Gastrocnemius medialis (tissue), 4 donors: ENCODE measurements at regions not wholly inside any gene's neighbourhood (a gene's known extent, or its start where the extent isn't known, plus 50 kb on each side); places are given as distances from the start of the nearest gene placed in this dataset.

Experiments used
- ATAC-seq, 2 donors: fragments of 150-250 bp; one replicate each; pipeline ENCODE4 v1.9.1; 2016
- DNase-seq, 2 donors: peaks; one replicate each; pipeline ENCODE4 v3.0.0-alpha.2; 2019
- H3K27ac ChIP-seq, 4 donors: fragments of 200-600 bp; sonication (generic); 1 replicate in 1 of 4; 2 replicates in 3 of 4; pipeline ENCODE4 v1.5.1; 2016 to 2018; ENCODE audit warnings: mild to moderate bottlenecking in 2 of 4, moderate library complexity in 1 of 4
- H3K27me3 ChIP-seq, 3 donors: fragments of 200-600 bp; sonication (generic) in 2 of 3; 1 replicate in 1 of 3; 2 replicates in 2 of 3; pipeline versions ENCODE4 v1.5.1 to v1.6.0; 2016 to 2019; ENCODE audit warnings: mild to moderate bottlenecking in 1 of 3, moderate library complexity in 1 of 3
- H3K36me3 ChIP-seq, 2 donors: fragments of 200-600 bp; sonication (generic) in 1 of 2; one replicate each; pipeline ENCODE4 v1.5.1; 2017 to 2018
- H3K4me1 ChIP-seq, 2 donors: fragments of 200-600 bp; sonication (generic) in 1 of 2; one replicate each; pipeline ENCODE4 v1.5.1; 2016 to 2017; ENCODE audit warnings: mild to moderate bottlenecking in 2 of 2
- H3K4me3 ChIP-seq, 4 donors: fragments of 200-600 bp; sonication (generic) in 3 of 4; 1 replicate in 1 of 4; 2 replicates in 3 of 4; pipeline ENCODE4 v1.5.1; 2016 to 2019; ENCODE audit warnings: mild to moderate bottlenecking in 2 of 4
- H3K9me3 ChIP-seq, 3 donors: fragments of 200-600 bp; sonication (generic) in 2 of 3; 1 replicate in 1 of 3; 2 replicates in 2 of 3; pipeline ENCODE4 v1.5.1; 2016 to 2019
- CTCF ChIP-seq, 5 experiments: fragments of 450-650 bp in 3 of 5; fragments of 200-600 bp in 2 of 5; sonication (generic) in 2 of 5; IDR thresholded peaks in 4 of 5; conservative IDR thresholded peaks in 1 of 5; 1 replicate in 4 of 5; 2 replicates in 1 of 5; pipeline ENCODE4 v1.5.1; 2016 to 2019; ENCODE audit warnings: antibody characterized with exemption in 5 of 5, mild to moderate bottlenecking in 3 of 5, moderate library complexity in 3 of 5
- POLR2A ChIP-seq, 2 donors: fragments of 450-650 bp; IDR thresholded peaks; one replicate each; pipeline ENCODE4 v1.6.1; 2017; ENCODE audit warnings: antibody characterized with exemption in 2 of 2, mild to moderate bottlenecking in 2 of 2, moderate library complexity in 2 of 2
- in situ Hi-C, 4 donors: fragments of 200-750 bp; cut with MboI; loops; one replicate each; pipeline versions ENCODE4 v1.15.0 to v1.8.0; 2017; ENCODE audit warnings: low sequenced_read_pairs in 4 of 4
- intact Hi-C: fragments of 100-400 bp; cut with DNase I; formaldehyde crosslinking; loops from one replicate; pipeline ENCODE4 v1.15.1; 2023; ENCODE audit warnings: low total_unique reads

- intact Hi-C loops: no loop called here
- Histone ChIP-seq H3K27me3 (no peaks in the 10 kb centered on the region), H3K4me1 (no peaks in the 10 kb centered on the region), H3K36me3 (no peaks in the 10 kb centered on the region), H3K9me3 (no peaks in the 10 kb centered on the region), H3K27ac (no peak overlapping the region), H3K4me3 (no peak overlapping the region)
- DNase-seq (no peak), ATAC-seq (no peak)
- TF ChIP-seq CTCF (IDR thresholded peaks at IDR 0.05 in 4 of 5, conservative IDR thresholded peaks at IDR 0.05 in 1 of 5) (no peak), POLR2A (IDR thresholded peaks at IDR 0.05) (no peak)
- in situ Hi-C loops: no loop called here
Observed at GRCh38 chrX:45888518-45888917, 656.7 kb downstream of the ZNF674 start.

- Histone ChIP-seq H3K4me3 (no peak overlapping the region), H3K27ac (no peak overlapping the region), H3K4me1 (no peaks in the 10 kb centered on the region), H3K9me3 (no peaks in the 10 kb centered on the region), H3K36me3 (no peaks in the 10 kb centered on the region), H3K27me3 (no peaks in the 10 kb centered on the region)
- intact Hi-C loops: no loop called here
- DNase-seq: no peak
- ATAC-seq: no peak
- in situ Hi-C loops: no loop called here
- no peak for TF ChIP-seq CTCF (IDR thresholded peaks at IDR 0.05 in 4 of 5, conservative IDR thresholded peaks at IDR 0.05 in 1 of 5)
- TF ChIP-seq POLR2A (IDR thresholded peaks at IDR 0.05): no peak
Observed at GRCh38 chrX:45885931-45886330, 659.3 kb downstream of the ZNF674 start.

- H3K36me3 ChIP-seq: no peaks in the 10 kb centered on the region
- DNase-seq (no peak), ATAC-seq (no peak)
- intact Hi-C loops: no loop called here
- no peak overlapping the region for H3K4me3 ChIP-seq
- no peak overlapping the region for H3K27ac ChIP-seq
- H3K27me3 ChIP-seq: no peaks in the 10 kb centered on the region
- in situ Hi-C loops: no loop called here
- TF ChIP-seq POLR2A (IDR thresholded peaks at IDR 0.05): no peak
- no peaks in the 10 kb centered on the region for H3K4me1 ChIP-seq
- no peaks in the 10 kb centered on the region for H3K9me3 ChIP-seq
Observed at GRCh38 chrX:45879512-45879911, 665.7 kb downstream of the ZNF674 start.

DNA sequence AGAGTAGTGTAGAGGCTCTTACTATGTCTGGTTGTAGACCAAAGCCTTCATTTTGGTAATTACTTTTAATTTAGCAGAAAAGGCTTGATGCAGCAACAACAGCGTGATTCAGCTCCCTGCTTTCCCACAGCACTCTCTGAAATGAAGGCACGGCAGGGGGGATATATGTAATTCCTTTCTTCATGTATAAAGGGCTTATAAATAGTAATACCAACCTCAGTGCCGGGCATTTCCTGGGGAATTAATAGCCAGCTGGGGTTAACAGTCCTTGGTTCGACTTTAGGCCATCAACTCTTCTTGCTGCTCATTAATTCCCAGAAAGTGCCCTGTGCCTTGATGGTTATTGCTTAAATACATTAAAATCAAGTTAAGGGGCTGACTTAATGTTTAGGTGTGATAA, 669.0 kb downstream of the ZNF674 start:
- intact Hi-C loops: no loop called here
- in situ Hi-C loops: no loop called here
- H3K9me3 ChIP-seq: no peaks in the 10 kb centered on the region

DNA sequence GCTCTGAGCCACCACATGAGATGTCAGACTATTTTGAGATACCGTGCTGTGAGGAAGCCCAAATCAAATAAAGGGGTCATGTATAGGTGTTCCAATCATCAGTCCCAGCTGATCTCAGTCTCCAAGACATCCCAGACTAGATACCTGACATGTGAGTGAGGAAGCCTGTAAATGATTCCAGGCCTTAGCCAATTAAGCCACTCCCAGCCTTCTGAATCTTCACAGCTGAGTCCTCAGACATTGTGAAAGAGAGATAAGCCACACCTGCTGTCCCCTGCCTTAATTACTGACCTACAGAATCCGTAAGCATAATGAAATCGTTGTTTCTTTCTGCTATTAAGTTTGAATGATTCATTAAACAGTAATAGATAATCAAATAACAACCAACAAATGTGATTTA, 671.4 kb downstream of the ZNF674 start:
- Histone ChIP-seq H3K9me3 (no peaks in the 10 kb centered on the region), H3K27ac (no peak overlapping the region), H3K4me1 (no peaks in the 10 kb centered on the region), H3K36me3 (no peaks in the 10 kb centered on the region), H3K4me3 (no peak overlapping the region), H3K27me3 (no peaks in the 10 kb centered on the region)
- DNase-seq: no peak
- TF ChIP-seq POLR2A (IDR thresholded peaks at IDR 0.05) (no peak), CTCF (IDR thresholded peaks at IDR 0.05 in 4 of 5, conservative IDR thresholded peaks at IDR 0.05 in 1 of 5) (no peak)
- in situ Hi-C loops (no loop called here), intact Hi-C loops (no loop called here)
- no peak for ATAC-seq

More for the DNA sequence above, 669.0 kb downstream of the ZNF674 start:
- ATAC-seq (no peak), DNase-seq (no peak)
- Histone ChIP-seq H3K4me1 (no peaks in the 10 kb centered on the region), H3K36me3 (no peaks in the 10 kb centered on the region), H3K27me3 (no peaks in the 10 kb centered on the region), H3K27ac (no peak overlapping the region), H3K4me3 (no peak overlapping the region)
- TF ChIP-seq POLR2A (IDR thresholded peaks at IDR 0.05): no peak
- TF ChIP-seq CTCF (IDR thresholded peaks at IDR 0.05 in 4 of 5, conservative IDR thresholded peaks at IDR 0.05 in 1 of 5): no peak
